Uterus (tissue), 3 donors: ENCODE measurements at regions not wholly inside any gene's neighbourhood (a gene's known extent, or its start where the extent isn't known, plus 50 kb on each side); places are given as distances from the start of the nearest gene placed in this dataset.

Experiments used
- DNase-seq, 2 donors: peaks; one replicate each; pipeline ENCODE4 v3.0.0-alpha.2; 2019 to 2020
- H3K27ac ChIP-seq, 2 donors: fragments of 200-600 bp; sonication (generic); 1 replicate in 1 of 2; 2 replicates in 1 of 2; pipeline ENCODE4 v1.5.1; 2016 to 2018
- H3K27me3 ChIP-seq, 2 donors: fragments of 200-600 bp; sonication (generic); one replicate each; pipeline ENCODE4 v1.5.1; 2018 to 2019; ENCODE audit warnings: control low read depth in 1 of 2
- H3K36me3 ChIP-seq, 2 donors: fragments of 200-600 bp; sonication (generic); one replicate each; pipeline ENCODE4 v1.5.1; 2019; ENCODE audit warnings: control low read depth in 1 of 2
- H3K4me1 ChIP-seq, 2 donors: fragments of 200-600 bp; sonication (generic); one replicate each; pipeline ENCODE4 v1.5.1; 2018 to 2019; ENCODE audit warnings: control low read depth in 1 of 2
- H3K4me3 ChIP-seq, 2 donors: fragments of 200-600 bp; sonication (generic); 1 replicate in 1 of 2; 2 replicates in 1 of 2; pipeline ENCODE4 v1.5.1; 2018 to 2019; ENCODE audit warnings: mild to moderate bottlenecking in 1 of 2
- H3K9me3 ChIP-seq, 2 donors: fragments of 200-600 bp; sonication (generic); one replicate each; pipeline ENCODE4 v1.5.1; 2019; ENCODE audit warnings: control low read depth in 1 of 2
- POLR2A ChIP-seq, 2 donors: fragments of 450-650 bp; IDR thresholded peaks; one replicate each; pipeline ENCODE4 v1.6.1; 2016; ENCODE audit warnings: antibody characterized with exemption in 2 of 2, mild to moderate bottlenecking in 1 of 2, moderate library complexity in 1 of 2
- intact Hi-C: fragments of 100-400 bp; cut with DNase I; formaldehyde crosslinking; loops from one replicate; pipeline ENCODE4 v1.15.1; 2023; ENCODE audit warnings: low total_unique reads
- TF ChIP-seq, protein P1 (sequence below), 4 experiments: fragments of 200-600 bp in 2 of 4; fragments of 450-650 bp in 2 of 4; sonication (generic) in 2 of 4; IDR thresholded peaks; one replicate each; pipeline ENCODE4 v1.5.1; 2016 to 2019; ENCODE audit warnings: antibody characterized with exemption in 4 of 4, mild to moderate bottlenecking in 2 of 4, moderate library complexity in 1 of 4
- donor health status: DM: yes; HTN: yes; CAD: no.

DNA sequence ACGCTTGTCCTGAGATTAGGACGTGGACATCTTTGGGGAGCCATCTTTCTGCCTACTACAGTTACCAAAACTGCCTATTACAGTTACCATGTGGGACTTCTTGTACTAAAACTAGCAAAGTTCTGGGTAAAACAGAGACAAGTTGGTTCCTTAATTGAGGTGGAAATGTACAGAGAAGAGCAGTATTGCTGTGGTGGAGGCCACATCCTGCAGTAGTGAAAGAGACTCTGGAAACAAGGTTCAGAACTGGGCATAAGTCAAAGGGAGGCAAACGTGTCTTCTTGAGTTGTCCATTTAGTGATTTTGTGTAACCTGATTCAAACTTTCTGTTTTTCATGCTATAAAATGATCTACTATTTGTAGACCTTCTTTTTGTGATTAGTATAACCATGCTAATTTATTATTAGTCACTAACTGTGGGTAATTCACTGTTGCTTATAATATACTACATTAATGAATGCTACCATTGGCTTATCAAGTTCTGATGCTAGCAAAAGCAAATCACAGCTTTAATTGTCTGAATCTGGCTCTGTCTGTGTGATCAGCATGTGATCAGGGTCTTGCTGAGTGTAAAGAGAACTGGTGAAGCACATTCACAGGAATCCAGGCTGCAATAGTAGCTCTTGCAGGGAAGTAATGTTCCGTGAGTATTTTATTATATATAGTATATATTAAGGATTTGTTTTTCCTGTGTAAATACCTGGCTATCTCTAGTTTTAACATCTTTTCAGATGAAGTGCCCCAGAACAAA is 207.9 kb upstream of the GAP43 start:
- Histone ChIP-seq H3K4me3 (no peak overlapping the region), H3K27me3 (no peaks in the 10 kb centered on the region), H3K36me3 (no peaks in the 10 kb centered on the region), H3K4me1 (no peaks in the 10 kb centered on the region), H3K27ac (no peak overlapping the region), H3K9me3 (no peaks in the 10 kb centered on the region)
- TF ChIP-seq, protein P1, sequence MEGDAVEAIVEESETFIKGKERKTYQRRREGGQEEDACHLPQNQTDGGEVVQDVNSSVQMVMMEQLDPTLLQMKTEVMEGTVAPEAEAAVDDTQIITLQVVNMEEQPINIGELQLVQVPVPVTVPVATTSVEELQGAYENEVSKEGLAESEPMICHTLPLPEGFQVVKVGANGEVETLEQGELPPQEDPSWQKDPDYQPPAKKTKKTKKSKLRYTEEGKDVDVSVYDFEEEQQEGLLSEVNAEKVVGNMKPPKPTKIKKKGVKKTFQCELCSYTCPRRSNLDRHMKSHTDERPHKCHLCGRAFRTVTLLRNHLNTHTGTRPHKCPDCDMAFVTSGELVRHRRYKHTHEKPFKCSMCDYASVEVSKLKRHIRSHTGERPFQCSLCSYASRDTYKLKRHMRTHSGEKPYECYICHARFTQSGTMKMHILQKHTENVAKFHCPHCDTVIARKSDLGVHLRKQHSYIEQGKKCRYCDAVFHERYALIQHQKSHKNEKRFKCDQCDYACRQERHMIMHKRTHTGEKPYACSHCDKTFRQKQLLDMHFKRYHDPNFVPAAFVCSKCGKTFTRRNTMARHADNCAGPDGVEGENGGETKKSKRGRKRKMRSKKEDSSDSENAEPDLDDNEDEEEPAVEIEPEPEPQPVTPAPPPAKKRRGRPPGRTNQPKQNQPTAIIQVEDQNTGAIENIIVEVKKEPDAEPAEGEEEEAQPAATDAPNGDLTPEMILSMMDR (IDR thresholded peaks at IDR 0.05), result no peak
- TF ChIP-seq POLR2A (IDR thresholded peaks at IDR 0.05), result no peak
- no peak for DNase-seq
- intact Hi-C loops, result no loop called here

DNA sequence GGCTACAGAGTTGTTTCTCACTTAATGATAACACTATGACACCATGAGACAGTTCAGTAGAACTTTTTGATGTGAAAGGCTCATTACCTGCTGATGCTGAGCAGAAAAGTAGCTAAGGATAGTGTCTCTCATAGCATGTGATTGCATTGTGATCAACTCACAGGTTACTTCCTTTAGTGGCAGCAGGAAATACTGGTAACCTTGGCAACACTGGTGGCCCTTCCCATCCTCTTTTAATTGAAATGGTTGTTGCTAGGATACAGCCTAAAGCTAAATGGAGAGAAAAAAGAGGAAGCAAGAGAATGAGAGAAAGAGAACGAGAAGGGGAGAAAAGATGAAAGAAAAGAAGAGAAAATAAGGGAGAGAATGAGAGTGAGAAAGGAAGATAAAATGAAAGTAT is 204.7 kb upstream of the GAP43 start:
- H3K27me3 ChIP-seq, result no peaks in the 10 kb centered on the region
- intact Hi-C loops, result no loop called here
- DNase-seq, result no peak
- no peaks in the 10 kb centered on the region for H3K36me3 ChIP-seq
- no peak for TF ChIP-seq POLR2A (IDR thresholded peaks at IDR 0.05)
- TF ChIP-seq, protein P1 (IDR thresholded peaks at IDR 0.05), result no peak
- H3K4me1 ChIP-seq, result no peaks in the 10 kb centered on the region
- H3K27ac ChIP-seq, result no peak overlapping the region
- H3K4me3 ChIP-seq, result no peak overlapping the region
- no peaks in the 10 kb centered on the region for H3K9me3 ChIP-seq

DNA sequence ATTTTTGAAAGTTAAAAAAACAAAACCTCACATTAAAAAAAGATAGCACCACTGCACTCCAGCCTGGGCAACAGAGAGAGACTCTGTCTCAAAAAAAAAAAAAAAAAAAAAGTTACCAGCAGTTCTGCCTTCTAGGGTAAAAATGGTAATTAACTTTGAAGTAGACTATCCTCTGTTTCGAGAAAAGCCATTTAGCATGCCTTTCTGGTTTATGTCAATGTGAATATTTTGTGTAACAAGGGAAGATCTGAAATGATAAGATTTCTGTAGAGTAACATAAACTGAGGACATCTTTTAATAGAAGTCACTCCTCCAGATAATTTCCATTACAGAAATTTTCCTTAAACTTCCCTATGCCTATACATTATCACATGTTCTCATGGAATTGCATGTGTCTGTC is 203.2 kb upstream of the GAP43 start:
- Histone ChIP-seq H3K36me3 (no peaks in the 10 kb centered on the region), H3K4me1 (no peaks in the 10 kb centered on the region), H3K4me3 (no peak overlapping the region), H3K27me3 (no peaks in the 10 kb centered on the region), H3K9me3 (no peaks in the 10 kb centered on the region), H3K27ac (no peak overlapping the region)
- intact Hi-C loops, result no loop called here
- no peak for TF ChIP-seq POLR2A (IDR thresholded peaks at IDR 0.05)
- TF ChIP-seq, protein P1 (IDR thresholded peaks at IDR 0.05), result no peak
- no peak for DNase-seq

DNA sequence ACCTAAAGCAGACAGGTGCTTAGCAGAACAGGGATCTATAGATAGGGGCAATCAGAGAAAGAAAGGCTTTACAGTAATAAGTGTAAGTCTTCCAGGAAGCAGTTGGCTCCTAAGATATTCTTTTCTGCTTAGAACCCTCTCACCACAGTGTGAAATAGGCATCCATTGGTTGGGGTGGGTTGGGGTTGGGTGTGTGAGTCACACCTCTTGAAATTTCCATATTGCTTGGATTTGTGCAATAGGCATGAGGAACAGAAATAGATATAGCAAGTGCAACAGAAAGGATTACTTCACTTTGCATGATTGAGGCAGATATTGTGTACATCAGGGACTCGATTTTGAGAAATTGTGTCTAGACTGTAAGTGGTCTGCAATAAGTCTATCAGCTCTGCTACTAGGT is 200.1 kb upstream of the GAP43 start:
- intact Hi-C loops, result no loop called here
- TF ChIP-seq, protein P1 (IDR thresholded peaks at IDR 0.05), result no peak
- no peak for TF ChIP-seq POLR2A (IDR thresholded peaks at IDR 0.05)
- DNase-seq, result no peak

DNA sequence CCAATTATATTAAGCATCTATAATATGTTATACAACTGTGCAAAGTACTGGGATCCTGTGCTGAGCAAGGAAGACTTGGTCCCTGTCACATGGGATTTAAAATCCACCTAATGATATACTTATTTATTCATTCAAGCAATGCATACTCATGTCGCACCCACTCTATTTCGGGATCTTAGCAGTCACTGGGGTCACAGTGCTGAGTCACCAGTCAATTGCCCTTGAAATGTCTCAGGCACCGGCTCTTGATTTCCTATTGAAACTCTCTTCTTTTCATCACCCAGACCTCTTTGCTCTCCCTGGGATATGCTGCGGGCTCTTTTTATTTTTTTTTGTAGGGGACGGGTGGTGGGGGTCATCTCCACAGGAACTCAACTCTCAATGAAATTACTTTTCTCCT is 194.5 kb upstream of the GAP43 start:
- no peak overlapping the region for H3K4me3 ChIP-seq
- no peaks in the 10 kb centered on the region for H3K27me3 ChIP-seq
- H3K27ac ChIP-seq, result no peak overlapping the region
- H3K4me1 ChIP-seq, result no peaks in the 10 kb centered on the region
- H3K9me3 ChIP-seq, result no peaks in the 10 kb centered on the region
- no peak for DNase-seq
- TF ChIP-seq, protein P1 (IDR thresholded peaks at IDR 0.05), result no peak
- no peak for TF ChIP-seq POLR2A (IDR thresholded peaks at IDR 0.05)
- intact Hi-C loops, result no loop called here
- H3K36me3 ChIP-seq, result no peaks in the 10 kb centered on the region

More for the DNA sequence above, 200.1 kb upstream of the GAP43 start:
- Histone ChIP-seq H3K4me3 (no peak overlapping the region), H3K4me1 (no peaks in the 10 kb centered on the region), H3K27me3 (no peaks in the 10 kb centered on the region), H3K36me3 (no peaks in the 10 kb centered on the region), H3K9me3 (no peaks in the 10 kb centered on the region), H3K27ac (no peak overlapping the region)
